GM12872 (cell line): ENCODE measurements at regions not wholly inside any gene's neighbourhood (a gene's known extent, or its start where the extent isn't known, plus 50 kb on each side); places are given as distances from the start of the nearest gene placed in this dataset.

Experiments
- TF ChIP-seq, protein P1 (sequence below): IDR thresholded peaks from 3 replicates; pipeline ENCODE4 v1.5.1; 2011; ENCODE audit warnings: low read depth, mild to moderate bottlenecking, low read length, moderate library complexity; ENCODE audit not compliant: insufficient read depth

GRCh38 chr12:89861086-89861485 lies 152.4 kb upstream of the ATP2B1 start:
- TF ChIP-seq, protein P1, sequence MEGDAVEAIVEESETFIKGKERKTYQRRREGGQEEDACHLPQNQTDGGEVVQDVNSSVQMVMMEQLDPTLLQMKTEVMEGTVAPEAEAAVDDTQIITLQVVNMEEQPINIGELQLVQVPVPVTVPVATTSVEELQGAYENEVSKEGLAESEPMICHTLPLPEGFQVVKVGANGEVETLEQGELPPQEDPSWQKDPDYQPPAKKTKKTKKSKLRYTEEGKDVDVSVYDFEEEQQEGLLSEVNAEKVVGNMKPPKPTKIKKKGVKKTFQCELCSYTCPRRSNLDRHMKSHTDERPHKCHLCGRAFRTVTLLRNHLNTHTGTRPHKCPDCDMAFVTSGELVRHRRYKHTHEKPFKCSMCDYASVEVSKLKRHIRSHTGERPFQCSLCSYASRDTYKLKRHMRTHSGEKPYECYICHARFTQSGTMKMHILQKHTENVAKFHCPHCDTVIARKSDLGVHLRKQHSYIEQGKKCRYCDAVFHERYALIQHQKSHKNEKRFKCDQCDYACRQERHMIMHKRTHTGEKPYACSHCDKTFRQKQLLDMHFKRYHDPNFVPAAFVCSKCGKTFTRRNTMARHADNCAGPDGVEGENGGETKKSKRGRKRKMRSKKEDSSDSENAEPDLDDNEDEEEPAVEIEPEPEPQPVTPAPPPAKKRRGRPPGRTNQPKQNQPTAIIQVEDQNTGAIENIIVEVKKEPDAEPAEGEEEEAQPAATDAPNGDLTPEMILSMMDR: no peak

DNA sequence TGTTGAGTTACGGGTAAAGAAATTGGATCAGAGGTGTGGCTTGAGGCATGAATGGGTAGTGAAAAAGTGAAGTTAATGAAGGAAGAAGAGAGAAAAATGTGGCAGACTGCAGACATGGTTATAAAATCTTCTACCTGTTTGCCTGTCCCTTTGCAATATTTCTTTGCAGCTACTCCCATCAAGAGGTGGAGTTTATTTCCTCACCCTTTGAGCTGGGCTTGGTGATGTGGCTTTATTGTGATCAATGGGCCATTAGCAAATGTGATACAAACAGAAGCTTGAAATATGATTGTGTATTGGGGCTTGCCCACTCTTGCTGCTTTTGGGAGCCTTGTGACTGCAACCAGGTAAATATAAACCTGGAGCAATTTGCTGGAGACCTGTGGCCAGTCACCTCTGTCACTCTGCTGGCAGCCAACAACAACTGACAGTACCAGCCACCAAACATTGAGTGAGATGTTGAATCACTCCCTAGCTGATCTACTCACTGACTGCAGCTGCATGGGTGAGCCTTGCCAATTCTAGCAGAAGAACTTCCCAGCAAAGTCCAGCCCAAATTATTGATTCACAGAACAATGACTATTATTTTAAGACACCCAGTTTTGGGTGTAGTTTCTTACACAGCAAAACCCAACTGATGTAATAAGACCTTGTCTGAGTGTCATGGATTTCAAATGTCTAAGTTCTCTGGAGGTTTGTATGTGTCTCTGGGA lies 151.0 kb upstream of the ATP2B1 start:
- TF ChIP-seq, protein P1: no peak

DNA sequence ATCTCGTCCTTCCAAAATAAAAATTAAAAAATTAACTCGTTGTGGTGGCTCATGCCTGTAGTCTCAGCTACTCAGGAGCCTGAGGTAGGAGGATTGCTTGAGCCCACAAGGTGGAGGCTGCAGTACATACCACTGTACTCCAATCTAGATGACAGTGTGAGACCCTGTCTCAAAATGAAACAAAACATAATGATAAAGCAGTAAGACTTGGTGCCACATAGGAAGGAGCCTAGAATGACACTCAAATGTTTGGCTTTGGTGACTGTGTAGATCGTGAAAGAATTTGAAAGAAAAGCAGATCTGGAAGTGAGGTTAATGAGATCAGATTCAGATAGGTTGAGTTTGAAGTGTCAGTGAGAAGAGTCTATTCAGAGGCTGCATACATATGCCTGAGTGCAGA lies 150.1 kb upstream of the ATP2B1 start:
- TF ChIP-seq, protein P1: no peak

DNA sequence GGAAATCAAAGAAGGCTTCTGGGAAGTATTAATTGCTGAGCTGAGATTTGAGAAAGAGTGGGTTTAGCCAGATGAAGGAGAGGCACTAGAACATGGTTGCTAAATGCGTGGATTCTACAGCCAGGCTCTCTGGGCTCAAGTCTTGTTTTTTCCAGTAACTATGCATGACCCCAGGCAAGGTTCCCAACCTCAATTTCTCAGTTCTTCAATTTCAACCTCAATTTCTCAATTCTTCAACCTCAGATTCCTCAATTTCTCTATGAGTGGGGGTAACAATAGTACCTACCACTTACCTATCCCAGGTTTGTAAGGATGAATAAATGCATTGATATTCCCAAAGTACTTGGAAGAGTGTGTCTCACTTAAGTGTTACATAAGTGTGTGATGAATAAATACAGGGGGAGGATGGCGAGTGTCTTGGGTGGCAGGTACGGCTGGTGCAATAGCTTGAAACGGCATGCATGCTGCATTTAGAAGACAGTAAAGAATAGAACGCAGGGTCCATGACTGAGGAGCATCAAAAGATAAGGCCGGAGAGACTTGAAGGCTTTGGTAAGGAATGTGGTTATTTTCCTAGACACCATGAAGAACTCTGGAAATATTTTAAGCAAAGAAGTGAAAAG lies 149.1 kb upstream of the ATP2B1 start:
- TF ChIP-seq, protein P1: no peak

GRCh38 chr12:89856431-89856830 lies 147.8 kb upstream of the ATP2B1 start:
- TF ChIP-seq, protein P1: no peak

DNA sequence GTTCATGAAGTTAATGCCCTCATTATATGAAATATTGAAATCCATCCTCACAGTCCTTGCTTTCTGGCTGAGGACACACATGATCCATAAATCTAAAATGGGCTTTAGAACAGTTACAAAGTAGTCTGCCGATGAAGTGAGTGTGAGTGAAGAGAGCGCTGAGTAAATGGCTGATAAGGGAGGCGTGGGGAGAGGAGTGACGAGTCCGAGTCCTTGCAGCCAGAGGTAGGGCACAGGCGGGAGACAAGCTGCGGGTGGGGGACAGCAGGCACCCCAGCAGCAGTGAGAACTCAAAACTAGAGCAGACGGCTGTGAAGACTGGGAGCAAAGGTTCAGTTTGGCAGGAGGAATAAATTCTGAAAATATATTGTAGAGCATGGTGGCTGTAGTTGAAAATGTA lies 140.1 kb upstream of the ATP2B1 start:
- TF ChIP-seq, protein P1: no peak

DNA sequence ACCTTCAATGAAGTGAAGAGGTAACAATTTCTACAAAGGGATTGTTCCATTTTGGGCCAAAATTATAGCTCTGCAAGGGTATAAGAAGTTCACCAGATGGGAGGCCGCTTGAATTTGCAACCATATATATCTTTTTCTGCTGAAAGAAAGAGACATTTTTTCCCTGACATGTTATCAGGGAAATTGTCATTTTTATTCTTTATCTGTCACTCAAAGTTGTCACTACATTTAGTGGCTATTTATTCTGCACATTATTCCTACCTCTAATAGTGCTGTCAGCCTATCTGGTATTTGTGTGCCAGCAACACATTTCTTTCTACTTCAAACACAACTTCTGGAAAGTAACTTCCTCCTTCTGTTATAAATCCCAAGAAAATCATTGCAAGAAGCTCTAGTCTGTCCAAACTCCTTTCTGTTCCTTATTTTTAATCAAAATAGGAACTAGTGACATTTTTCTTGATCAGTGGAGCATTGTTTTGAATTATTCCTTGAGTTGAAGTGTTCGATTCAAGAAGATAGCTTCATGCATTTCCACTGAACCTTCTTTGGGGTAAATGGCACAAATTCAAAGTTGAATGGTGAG lies 137.9 kb upstream of the ATP2B1 start:
- TF ChIP-seq, protein P1: no peak
